ES-I3 (cell line): ENCODE measurements at regions not wholly inside any gene's neighbourhood (a gene's known extent, or its start where the extent isn't known, plus 50 kb on each side); places are given as distances from the start of the nearest gene placed in this dataset.

ENCODE experiments used
- H3K36me3 ChIP-seq: 2 replicates; pipeline ENCODE4 v1.6.1; 2013; ENCODE audit warnings: mild to moderate bottlenecking, low read length, control low read depth, moderate library complexity; ENCODE audit not compliant: insufficient read depth
- H3K4me1 ChIP-seq: 2 replicates; pipeline ENCODE4 v1.6.1; 2013; ENCODE audit warnings: mild to moderate bottlenecking, control low read depth, low read length; ENCODE audit not compliant: insufficient read depth
- H3K9ac ChIP-seq: 2 replicates; pipeline ENCODE4 v1.6.1; 2013; ENCODE audit warnings: low read depth, mild to moderate bottlenecking, low read length, moderate library complexity
- H3K9me3 ChIP-seq: 2 replicates; pipeline ENCODE4 v1.6.1; 2013; ENCODE audit warnings: mild to moderate bottlenecking, low read length, moderate library complexity; ENCODE audit not compliant: control insufficient read depth, insufficient read depth

DNA sequence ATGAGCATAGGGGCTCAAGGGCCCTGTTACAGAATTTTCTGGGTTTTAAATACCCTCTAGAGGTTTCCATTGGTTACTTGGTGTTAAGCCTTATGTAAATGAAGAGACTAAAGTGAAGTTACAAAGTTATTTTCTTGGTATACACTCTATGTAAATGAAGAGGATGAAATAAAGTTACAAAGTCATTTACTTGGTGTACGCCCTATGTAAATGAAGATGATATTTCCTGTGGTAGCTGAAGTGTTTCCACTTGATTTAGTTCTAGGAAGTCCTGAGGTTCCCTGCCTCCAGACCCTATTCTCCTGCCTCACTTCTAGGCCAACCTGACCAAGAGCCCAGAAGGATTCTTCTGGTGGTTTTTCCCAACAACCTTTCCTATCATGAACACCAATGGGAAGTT lies 126.1 kb downstream of the SPTSSA start:
- H3K9me3 ChIP-seq = no peaks in the 10 kb centered on the region
- H3K9ac ChIP-seq = no peak overlapping the region

DNA sequence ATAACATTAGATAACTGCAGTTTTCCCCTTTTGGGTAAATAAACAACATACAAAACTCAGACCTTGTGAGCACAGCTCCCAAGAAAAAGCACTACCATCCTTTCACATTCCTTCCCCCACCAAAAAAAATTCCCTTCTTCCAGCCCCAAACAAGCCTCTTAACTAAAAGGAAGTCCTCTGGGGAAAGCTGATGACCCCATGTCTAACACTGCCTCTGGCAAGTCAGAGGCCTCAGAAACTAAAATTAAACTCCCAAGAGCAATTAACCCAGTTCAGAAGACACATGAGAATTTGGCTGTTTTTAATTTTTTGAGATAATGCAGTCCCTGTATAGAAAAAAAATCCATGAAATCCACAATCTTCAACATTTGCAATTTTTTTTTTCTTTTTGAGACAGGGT lies 127.7 kb downstream of the SPTSSA start:
- no peak overlapping the region for H3K9ac ChIP-seq
- no peaks in the 10 kb centered on the region for H3K9me3 ChIP-seq
- peaks cover 10% of the 10 kb centered on the region for H3K4me1 ChIP-seq
- H3K36me3 ChIP-seq = no peaks in the 10 kb centered on the region

More for the DNA sequence above, 126.1 kb downstream of the SPTSSA start:
- Histone ChIP-seq H3K4me1 (peaks cover 10% of the 10 kb centered on the region), H3K36me3 (no peaks in the 10 kb centered on the region)

DNA sequence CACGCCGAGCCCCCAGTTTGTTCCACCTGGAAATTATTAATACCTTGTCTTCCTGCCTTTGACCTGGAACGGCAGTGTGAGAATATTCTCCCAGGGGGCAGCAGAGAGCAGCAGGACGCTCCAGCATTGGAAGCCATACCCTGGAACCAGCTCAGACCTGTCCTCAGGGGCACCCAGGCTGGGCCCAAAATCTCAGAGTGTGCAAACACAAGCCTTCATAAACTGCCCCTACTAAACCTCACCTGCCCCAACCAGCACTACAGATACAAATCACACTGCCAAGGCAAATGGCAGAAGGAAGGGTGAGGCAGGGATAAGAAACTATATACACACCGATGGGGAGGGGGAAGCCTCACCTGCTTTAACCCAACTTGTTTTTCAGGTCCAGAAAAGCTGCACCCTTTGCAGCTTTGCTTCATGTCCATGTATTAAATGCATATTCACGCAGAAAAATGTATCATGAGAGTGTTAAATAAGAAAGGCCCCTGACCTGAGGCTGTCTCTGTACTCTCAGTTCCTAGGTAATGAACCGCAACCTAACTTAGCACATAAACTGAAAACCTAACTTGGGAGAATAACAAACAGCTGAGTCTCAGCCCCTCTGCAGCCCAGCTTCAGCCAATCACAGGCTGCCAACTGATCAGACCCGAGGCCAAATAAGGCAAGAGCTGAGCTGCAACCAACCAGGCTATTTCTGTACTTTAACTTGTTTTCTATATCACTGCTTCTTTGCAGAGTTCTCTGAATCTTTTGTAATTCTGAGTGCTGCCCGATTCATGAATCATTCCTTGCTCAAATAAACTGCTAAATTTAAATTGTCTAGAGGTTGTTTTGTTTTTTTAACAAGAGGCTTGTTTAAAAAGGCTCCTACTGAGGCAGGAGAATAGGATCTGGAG lies 130.1 kb downstream of the SPTSSA start:
- peak overlapping the region; percentile 34 for H3K9ac ChIP-seq

DNA sequence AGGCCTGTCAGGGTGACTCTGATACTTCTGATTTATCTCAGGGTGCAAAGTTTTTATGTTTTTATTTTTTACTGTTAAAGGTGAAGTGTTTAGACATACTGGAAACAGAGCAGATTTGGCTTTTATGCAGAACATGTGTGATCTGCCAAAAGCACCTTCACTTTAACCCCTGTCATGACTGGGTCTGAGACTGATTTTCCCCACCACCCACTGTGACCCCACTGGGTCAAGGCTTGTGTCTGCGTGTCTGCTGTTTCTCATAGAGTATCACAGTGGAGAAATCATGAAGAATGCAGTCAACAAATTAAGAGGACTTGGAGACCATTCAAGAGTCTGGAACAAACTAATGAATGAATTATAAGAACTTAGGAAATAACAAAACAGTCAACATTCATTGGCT lies 131.2 kb downstream of the SPTSSA start:
- H3K9ac ChIP-seq = no peak overlapping the region
- peaks cover 10% of the 10 kb centered on the region for H3K4me1 ChIP-seq
- no peaks in the 10 kb centered on the region for H3K9me3 ChIP-seq
- H3K36me3 ChIP-seq = no peaks in the 10 kb centered on the region

More for the DNA sequence above, 130.1 kb downstream of the SPTSSA start:
- Histone ChIP-seq H3K36me3 (no peaks in the 10 kb centered on the region), H3K4me1 (peaks cover 10% of the 10 kb centered on the region), H3K9me3 (no peaks in the 10 kb centered on the region)

DNA sequence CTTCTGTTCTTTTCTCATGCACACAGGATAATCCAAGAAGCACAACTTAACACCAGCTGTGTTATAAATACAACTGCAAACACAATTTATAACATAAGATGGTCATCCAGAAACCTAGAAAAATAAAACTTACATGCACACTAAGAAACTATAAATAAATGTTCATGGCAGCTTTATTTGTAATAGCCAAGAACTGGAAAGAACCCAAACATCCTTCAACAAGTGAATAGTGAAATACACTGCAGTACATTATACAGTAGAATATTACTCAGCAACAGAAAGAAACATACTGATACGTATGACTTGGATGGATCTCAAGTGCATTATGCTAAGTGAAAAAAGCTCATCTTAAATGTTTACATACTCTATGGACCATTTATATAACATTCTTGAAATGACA lies 132.7 kb downstream of the SPTSSA start:
- no peaks in the 10 kb centered on the region for H3K9me3 ChIP-seq
- H3K4me1 ChIP-seq = peaks cover 10% of the 10 kb centered on the region
- H3K9ac ChIP-seq = no peak overlapping the region
- H3K36me3 ChIP-seq = no peaks in the 10 kb centered on the region

DNA sequence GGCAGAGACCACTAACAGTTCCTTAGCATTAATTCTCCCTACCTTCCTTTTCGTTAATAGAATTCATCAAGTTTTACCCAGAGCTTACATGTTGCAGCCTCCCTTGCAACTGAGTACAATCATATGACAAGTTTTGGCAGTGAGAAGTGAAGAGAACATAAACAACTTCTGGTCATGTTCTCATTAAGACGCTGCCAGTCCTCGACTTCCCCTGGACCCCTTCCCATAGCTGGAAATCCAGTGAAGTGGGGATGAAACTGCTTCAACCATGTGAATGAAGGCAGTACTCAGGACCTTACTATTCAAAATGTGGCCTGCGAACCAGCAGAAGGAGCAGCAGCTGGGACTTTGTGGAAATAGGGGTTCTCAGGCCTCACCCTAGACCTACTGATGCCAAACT lies 133.9 kb downstream of the SPTSSA start:
- Histone ChIP-seq H3K4me1 (peaks cover 10% of the 10 kb centered on the region), H3K36me3 (no peaks in the 10 kb centered on the region), H3K9me3 (no peaks in the 10 kb centered on the region), H3K9ac (no peak overlapping the region)

DNA sequence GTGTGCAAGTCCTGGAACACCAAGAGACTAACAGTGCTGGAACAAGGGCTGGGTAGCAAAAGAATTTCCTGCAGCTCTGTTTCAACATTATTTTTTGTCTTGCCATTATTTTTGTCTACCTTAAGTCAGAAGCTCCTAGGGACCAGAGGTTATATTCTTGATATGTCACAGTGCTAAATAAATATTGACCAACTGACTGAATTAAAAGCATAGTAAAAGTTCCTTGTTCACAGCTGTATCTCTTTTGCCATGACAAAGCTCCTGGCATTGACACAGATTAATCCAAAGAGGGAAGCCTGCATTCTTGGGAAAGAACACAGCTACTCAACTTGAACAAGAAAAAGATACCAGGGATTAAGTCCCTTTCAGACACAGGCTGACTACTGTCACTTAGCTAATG lies 136.5 kb downstream of the SPTSSA start:
- H3K4me1 ChIP-seq = no peaks in the 10 kb centered on the region
- no peak overlapping the region for H3K9ac ChIP-seq
- H3K36me3 ChIP-seq = no peaks in the 10 kb centered on the region
- H3K9me3 ChIP-seq = no peaks in the 10 kb centered on the region

DNA sequence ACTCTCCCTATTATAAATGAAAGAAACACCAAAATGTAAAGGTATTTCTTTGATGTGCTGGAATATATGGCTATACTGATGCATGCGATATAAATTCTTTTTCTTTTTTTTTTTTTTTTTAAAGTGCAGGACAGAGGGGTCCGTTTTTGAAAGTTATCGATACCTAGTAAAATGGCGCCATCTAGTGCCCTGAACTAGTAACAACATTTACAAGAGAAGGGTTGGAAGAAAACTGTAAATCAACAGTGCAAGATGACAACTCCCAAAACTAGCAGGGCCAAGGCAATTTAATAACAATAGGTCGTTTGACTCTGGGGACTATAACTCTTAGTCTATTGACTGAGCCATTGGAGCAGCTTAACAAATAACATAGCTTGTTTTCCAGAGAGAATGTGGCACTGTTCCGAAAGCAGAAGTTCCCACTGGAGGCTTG lies 137.7 kb downstream of the SPTSSA start:
- Histone ChIP-seq H3K4me1 (no peaks in the 10 kb centered on the region), H3K9me3 (no peaks in the 10 kb centered on the region), H3K9ac (no peak overlapping the region), H3K36me3 (no peaks in the 10 kb centered on the region)

DNA sequence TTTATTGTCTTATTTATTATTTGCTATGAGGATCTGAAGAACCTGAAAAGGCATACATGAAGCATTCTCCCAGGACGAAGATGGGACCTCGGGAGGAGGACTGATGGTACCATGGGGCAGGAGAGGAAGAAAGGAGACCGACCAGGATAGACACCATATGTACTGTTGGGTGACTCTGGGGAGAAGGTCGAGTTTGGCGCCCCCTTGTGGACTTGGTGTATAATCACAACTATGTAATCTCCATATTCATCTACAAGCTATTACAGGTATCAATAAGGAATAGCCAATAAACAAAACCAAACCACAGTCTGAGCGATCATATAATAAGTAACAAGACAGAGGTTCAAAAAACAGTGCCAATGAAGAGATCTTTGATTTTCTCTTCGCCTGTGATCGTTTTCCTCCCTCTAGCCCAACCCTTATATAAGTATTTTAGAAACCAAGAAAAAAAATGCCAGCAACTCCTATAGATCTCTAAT lies 139.1 kb downstream of the SPTSSA start:
- H3K4me1 ChIP-seq = no peaks in the 10 kb centered on the region
- no peak overlapping the region for H3K9ac ChIP-seq
- H3K9me3 ChIP-seq = no peaks in the 10 kb centered on the region
- no peaks in the 10 kb centered on the region for H3K36me3 ChIP-seq

DNA sequence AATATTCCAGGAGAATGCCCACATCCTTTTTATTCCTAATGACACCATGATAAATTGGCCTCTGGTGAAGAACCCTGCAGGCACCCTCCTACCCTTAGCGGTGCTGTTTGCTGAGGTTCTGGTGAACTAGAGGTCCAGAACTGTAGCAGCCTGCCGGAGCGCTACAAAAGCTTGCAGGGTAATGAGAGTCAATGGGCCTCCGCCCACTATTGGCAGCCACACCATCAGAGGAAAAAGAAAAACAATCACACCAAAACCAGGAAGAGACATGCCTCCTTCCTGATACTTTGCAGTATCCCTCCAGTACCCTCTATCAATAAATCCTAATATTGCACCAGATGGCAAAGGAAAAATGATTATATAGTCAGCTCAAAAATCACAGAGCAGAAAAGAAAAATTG lies 142.9 kb downstream of the SPTSSA start:
- no peaks in the 10 kb centered on the region for H3K36me3 ChIP-seq
- H3K9me3 ChIP-seq = no peaks in the 10 kb centered on the region
- no peak overlapping the region for H3K9ac ChIP-seq
- H3K4me1 ChIP-seq = no peaks in the 10 kb centered on the region

DNA sequence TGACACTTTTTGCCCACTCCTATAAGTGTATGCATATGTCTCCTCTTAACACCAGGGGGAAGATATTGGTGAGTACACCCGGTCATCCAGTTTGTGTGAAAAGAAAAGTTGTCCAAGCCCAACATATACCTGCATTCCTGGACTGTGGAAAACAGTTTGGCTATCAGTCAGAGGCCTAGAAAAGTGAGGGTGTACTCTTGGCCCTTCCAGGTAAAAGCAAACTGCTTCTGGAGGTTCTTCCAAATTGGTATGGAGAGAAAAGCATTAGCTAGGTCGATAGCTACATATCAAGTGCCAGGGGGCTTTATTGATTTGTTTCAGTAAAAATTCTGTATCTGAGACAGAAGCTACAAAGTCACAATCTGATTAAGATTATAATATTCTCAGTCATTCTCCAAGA lies 144.0 kb downstream of the SPTSSA start:
- H3K9ac ChIP-seq = no peak overlapping the region
- no peaks in the 10 kb centered on the region for H3K36me3 ChIP-seq
- no peaks in the 10 kb centered on the region for H3K4me1 ChIP-seq
- no peaks in the 10 kb centered on the region for H3K9me3 ChIP-seq

DNA sequence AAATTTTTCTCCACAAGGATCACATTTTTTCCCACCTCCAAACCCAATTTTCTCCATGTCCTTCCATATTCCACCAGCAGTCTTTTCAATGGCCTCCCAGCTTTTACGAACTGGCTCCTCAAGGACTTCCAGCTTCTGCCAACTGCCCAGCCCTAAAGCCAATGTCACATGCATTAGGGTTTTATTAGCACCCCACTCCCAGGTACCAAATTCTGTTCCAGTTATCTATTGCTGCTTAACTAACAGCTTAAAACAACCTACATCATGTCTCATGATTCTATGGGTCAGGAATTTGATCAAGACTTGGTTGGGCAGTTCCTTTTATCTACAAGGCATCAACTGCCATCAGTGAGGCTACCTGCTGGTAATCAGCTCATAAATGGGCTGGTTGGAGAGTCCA lies 151.3 kb downstream of the SPTSSA start:
- Histone ChIP-seq H3K9me3 (no peaks in the 10 kb centered on the region), H3K9ac (no peak overlapping the region), H3K4me1 (no peaks in the 10 kb centered on the region), H3K36me3 (no peaks in the 10 kb centered on the region)

DNA sequence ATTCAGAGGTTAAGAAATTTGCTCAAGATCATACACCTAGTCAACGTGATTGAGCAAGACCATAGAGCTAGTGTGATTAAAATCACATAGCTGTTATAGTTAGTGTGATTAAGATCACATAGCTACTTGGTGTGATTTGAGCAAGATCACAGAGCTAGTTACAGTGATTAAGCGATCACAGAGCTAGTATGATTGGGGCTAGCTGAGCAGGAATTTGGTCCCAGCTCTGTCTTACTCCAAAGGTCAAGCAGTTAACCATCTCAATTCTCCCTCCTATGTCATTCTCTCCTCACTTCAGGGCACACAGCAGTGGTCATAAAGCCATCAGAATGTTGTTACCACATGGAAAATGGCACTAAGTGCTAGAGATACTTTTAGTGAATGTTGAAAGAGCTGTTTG lies 158.2 kb downstream of the SPTSSA start:
- H3K4me1 ChIP-seq = no peaks in the 10 kb centered on the region
- H3K9me3 ChIP-seq = peaks cover 2% of the 10 kb centered on the region; the same call in 1 of the 2 replicates
- no peak overlapping the region for H3K9ac ChIP-seq
- H3K36me3 ChIP-seq = no peaks in the 10 kb centered on the region

DNA sequence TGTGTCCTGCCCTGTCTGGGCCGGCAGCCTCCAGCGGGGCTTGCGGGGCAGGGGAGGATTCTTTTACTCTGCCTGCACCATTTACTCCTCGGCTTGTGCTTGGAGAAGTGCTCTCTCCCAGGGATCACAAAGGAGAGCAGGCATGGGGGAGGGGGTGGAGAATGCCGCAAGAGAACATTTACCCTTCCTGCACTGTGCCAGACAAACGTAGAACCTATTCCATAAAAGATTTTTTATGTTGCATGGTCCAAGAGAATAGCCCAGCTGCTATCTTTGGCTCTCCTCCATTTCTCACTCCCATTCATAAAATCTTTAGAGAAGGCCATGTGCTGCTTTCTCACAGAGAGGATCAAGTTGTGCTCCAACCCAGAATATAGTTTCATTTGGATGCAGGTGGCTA lies 159.4 kb downstream of the SPTSSA start:
- Histone ChIP-seq H3K9me3 (peaks cover 2% of the 10 kb centered on the region; the same call in 1 of the 2 replicates), H3K4me1 (no peaks in the 10 kb centered on the region), H3K36me3 (no peaks in the 10 kb centered on the region), H3K9ac (no peak overlapping the region)
